Muscle of leg (tissue), 3 donors: ENCODE measurements at regions not wholly inside any gene's neighbourhood (a gene's known extent, or its start where the extent isn't known, plus 50 kb on each side); places are given as distances from the start of the nearest gene placed in this dataset.
"Not testable (repeated sequence)": the region's sequence is repeated elsewhere in the genome, so short reads cannot be mapped to it uniquely, and the experiment has no call there.

Experiments
- DNase-seq: peaks from one replicate; pipeline ENCODE4 v3.0.0; 2013
- H3K27ac ChIP-seq: one replicate; pipeline ENCODE4 v1.5.1; 2013; ENCODE audit warnings: mild to moderate bottlenecking, low read length, control low read depth
- H3K27me3 ChIP-seq: one replicate; pipeline ENCODE4 v1.6.1; 2013; ENCODE audit warnings: low read length; ENCODE audit not compliant: control insufficient read depth, insufficient read depth
- H3K36me3 ChIP-seq: one replicate; pipeline ENCODE4 v1.6.1; 2013; ENCODE audit warnings: low read length; ENCODE audit not compliant: control insufficient read depth, insufficient read depth
- H3K4me1 ChIP-seq: one replicate; pipeline ENCODE4 v1.6.1; 2013; ENCODE audit warnings: low read length; ENCODE audit not compliant: control insufficient read depth, insufficient read depth
- H3K4me3 ChIP-seq: one replicate; pipeline ENCODE4 v1.5.1; 2013; ENCODE audit warnings: low read length, control low read depth
- H3K9me3 ChIP-seq: replicated peaks from 2 replicates; pipeline ENCODE4 v1.6.1; 2013; ENCODE audit warnings: low read depth, low read length; ENCODE audit not compliant: control insufficient read depth
- WGBS: methylation state at CpG from one replicate; pipeline ENCODE4 v1.1.5; 2013; ENCODE audit warnings: missing lambda C conversion rate; ENCODE audit not compliant: insufficient coverage; 5-methylcytosine and 5-hydroxymethylcytosine counted together

DNA sequence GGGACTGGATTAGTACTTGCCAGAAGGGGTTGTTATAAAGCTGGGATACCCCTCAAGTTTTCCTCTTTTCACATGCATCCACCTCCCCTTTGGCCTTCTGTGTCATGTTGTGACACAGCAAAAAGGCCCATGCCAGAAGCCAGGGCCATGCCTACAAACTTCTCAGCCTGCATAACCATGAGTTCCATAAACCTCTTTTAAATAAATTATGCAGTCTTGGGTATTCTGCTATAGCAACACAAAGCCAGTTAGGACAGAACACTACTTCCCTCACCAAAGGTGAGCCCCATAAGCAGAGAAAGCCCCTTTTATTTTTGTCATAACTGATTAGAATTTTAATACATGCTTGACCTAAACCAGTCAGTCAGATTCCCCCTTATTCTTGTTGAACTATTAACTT is 801.3 kb downstream of the DNAH5 start:
- Histone ChIP-seq H3K36me3 (no peaks in the 10 kb centered on the region), H3K4me3 (no peak overlapping the region), H3K9me3 (peaks cover 2% of the 10 kb centered on the region), H3K27ac (no peak overlapping the region), H3K27me3 (no peaks in the 10 kb centered on the region), H3K4me1 (no peaks in the 10 kb centered on the region)
- DNase-seq, result no peak

GRCh38 chr5:13133951-13134350 is 810.5 kb downstream of the DNAH5 start:
- 38% methylated on average over 1 of the region's 2 CpGs for WGBS
- H3K4me1 ChIP-seq, result no peaks in the 10 kb centered on the region

GRCh38 chr5:13115476-13115875 is 829.0 kb downstream of the DNAH5 start:
- Histone ChIP-seq H3K4me3 (no peak overlapping the region), H3K4me1 (no peaks in the 10 kb centered on the region), H3K36me3 (no peaks in the 10 kb centered on the region), H3K27ac (no peak overlapping the region), H3K9me3 (no peaks in the 10 kb centered on the region), H3K27me3 (no peaks in the 10 kb centered on the region)
- no CpG with 5 or more reads among the region's 1 CpG for whole genome bisulfite sequencing
- DNase-seq, result no peak

More at GRCh38 chr5:13133951-13134350, 810.5 kb downstream of the DNAH5 start:
- Histone ChIP-seq H3K4me3 (no peak overlapping the region), H3K36me3 (no peaks in the 10 kb centered on the region), H3K27ac (no peak overlapping the region), H3K9me3 (peaks cover 2% of the 10 kb centered on the region), H3K27me3 (no peaks in the 10 kb centered on the region)
- DNase-seq, result no peak

- Histone ChIP-seq H3K9me3 (no peaks in the 10 kb centered on the region), H3K36me3 (no peaks in the 10 kb centered on the region), H3K4me1 (no peaks in the 10 kb centered on the region), H3K27me3 (no peaks in the 10 kb centered on the region), H3K27ac (no peak overlapping the region), H3K4me3 (no peak overlapping the region)
- 60% methylated on average over 1 of the region's 5 CpGs for WGBS
- DNase-seq, result no peak
Measured at GRCh38 chr5:13108265-13108664, 836.2 kb downstream of the DNAH5 start.

- no peak for DNase-seq
- no peaks in the 10 kb centered on the region for H3K36me3 ChIP-seq
- no CpG with 5 or more reads among the region's 1 CpG for WGBS
Measured at GRCh38 chr5:13107537-13107936, 837.0 kb downstream of the DNAH5 start.

DNA sequence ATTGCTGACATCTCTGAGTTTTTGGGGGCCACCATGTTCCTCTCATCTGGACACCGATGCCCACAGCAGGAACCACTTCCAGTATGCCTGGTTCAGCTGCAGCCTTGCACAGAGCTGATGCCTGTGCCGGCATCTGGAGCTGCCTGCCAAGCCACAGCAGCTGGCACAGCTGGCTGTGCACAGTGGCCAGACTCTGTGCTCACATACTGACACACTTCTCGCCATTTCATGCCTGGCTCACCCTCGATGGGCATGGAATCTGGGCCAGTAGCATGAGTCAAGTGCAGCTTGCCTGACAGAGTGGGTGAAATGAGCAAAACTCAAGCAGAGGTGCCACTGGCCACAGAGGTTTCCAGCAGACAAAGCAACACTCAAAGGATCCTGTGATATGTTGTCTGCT is 863.4 kb downstream of the DNAH5 start:
- Histone ChIP-seq H3K27ac (no peak overlapping the region), H3K4me3 (no peak overlapping the region), H3K27me3 (no peaks in the 10 kb centered on the region), H3K9me3 (peaks cover 9% of the 10 kb centered on the region), H3K4me1 (no peaks in the 10 kb centered on the region), H3K36me3 (no peaks in the 10 kb centered on the region)
- DNase-seq, result peak; percentile 22
- 62% methylated on average over 3 of the region's 4 CpGs for WGBS

More at GRCh38 chr5:13107537-13107936, 837.0 kb downstream of the DNAH5 start:
- Histone ChIP-seq H3K27me3 (no peaks in the 10 kb centered on the region), H3K9me3 (no peaks in the 10 kb centered on the region), H3K4me3 (no peak overlapping the region), H3K4me1 (no peaks in the 10 kb centered on the region), H3K27ac (no peak overlapping the region)

- H3K4me3 ChIP-seq, DNase-seq, H3K9me3 ChIP-seq, H3K27me3 ChIP-seq, H3K27ac ChIP-seq, H3K36me3 ChIP-seq, H3K4me1 ChIP-seq: not testable (repeated sequence)
- 67% methylated on average over 1 of the region's 4 CpGs for WGBS
Measured at GRCh38 chr5:13072936-13073335, 871.6 kb downstream of the DNAH5 start.

DNA sequence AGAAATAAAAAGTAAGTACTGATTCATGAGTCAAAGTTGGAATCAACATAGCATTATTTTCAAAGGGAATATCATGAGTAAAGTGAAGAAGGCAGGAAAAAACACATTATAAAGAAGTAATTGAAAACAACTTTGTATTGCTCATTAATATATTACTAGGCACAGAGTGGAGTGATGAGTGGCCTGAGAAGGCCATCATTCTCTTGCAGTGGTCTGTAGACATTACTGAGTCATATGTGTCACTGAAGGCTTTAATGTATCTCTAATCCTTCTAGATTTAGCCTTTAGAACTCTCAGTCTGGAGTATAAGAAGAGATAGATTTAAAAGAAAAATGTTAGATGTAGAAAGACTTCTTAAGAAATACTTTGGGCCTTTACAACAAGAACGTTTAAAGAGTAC is 881.4 kb downstream of the DNAH5 start:
- Histone ChIP-seq H3K4me3 (no peak overlapping the region), H3K27ac (no peak overlapping the region), H3K4me1 (no peaks in the 10 kb centered on the region), H3K9me3 (peaks cover 2% of the 10 kb centered on the region), H3K36me3 (no peaks in the 10 kb centered on the region), H3K27me3 (no peaks in the 10 kb centered on the region)
- WGBS, result no CpG with 5 or more reads among the region's 1 CpG
- DNase-seq, result no peak

DNA sequence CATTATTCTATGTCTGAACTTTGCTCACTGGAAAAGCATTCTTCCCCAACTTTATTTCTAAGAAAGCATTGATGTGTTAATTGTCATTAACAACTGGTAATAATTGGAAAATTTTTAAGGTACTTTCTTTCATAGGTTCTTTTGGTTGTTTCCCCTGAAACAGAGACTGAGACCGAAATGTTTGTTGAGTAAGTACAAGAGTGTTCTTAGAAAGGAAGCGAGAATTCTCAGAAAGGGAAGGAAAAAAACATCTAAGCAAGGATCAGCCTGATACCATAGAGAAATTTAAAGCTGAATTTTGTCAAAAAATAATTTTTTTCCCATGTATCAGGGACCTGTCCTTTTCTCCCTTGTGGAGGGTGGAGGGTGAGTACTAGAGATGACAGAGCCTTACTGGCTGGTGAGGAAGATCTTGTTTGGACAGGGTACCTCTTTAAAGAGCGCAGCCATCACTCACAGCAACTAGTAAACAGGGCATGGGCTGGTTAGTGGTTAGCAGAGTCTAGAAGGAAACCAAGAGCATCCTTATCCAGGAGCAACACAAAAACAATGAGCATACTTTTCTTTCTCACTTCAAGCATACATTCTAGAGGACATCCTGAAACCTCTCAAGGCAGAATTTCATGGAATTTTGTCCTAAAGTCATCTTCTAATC is 898.5 kb downstream of the DNAH5 start:
- H3K27ac ChIP-seq, result no peak overlapping the region
- H3K9me3 ChIP-seq, result peaks cover 3% of the 10 kb centered on the region
- H3K27me3 ChIP-seq, result no peaks in the 10 kb centered on the region
- H3K4me1 ChIP-seq, result no peaks in the 10 kb centered on the region
- WGBS, result no CpG with 5 or more reads among the region's 3 CpGs
- H3K36me3 ChIP-seq, result no peaks in the 10 kb centered on the region
- no peak for DNase-seq
- no peak overlapping the region for H3K4me3 ChIP-seq

DNA sequence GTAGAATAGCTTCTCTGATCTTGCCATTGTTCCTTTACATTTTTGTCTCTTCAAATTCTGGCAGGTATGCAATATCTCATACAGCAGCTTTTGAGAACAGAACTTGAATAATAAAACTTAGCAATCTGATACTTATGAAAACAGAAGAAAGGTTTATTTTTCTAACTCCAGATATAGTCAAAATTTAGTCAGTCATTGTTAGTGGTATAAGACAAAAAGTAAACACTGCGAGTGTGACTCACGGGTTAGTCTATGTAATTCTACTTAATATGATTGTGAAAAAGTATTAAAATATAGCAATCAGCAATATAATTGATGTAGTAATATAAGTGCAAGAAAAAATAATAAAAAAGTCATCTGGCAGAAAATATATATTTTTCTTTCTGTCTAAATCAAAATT is 910.4 kb downstream of the DNAH5 start:
- no peak for DNase-seq
- no peak overlapping the region for H3K4me3 ChIP-seq
- H3K4me1 ChIP-seq, result no peaks in the 10 kb centered on the region
- no CpG with 5 or more reads among the region's 2 CpGs for WGBS
- H3K9me3 ChIP-seq, result no peaks in the 10 kb centered on the region
- H3K27me3 ChIP-seq, result no peaks in the 10 kb centered on the region
- H3K27ac ChIP-seq, result no peak overlapping the region
- no peaks in the 10 kb centered on the region for H3K36me3 ChIP-seq

- no peak for DNase-seq
- Histone ChIP-seq H3K9me3 (no peaks in the 10 kb centered on the region), H3K36me3 (no peaks in the 10 kb centered on the region), H3K4me3 (no peak overlapping the region), H3K4me1 (no peaks in the 10 kb centered on the region), H3K27ac (no peak overlapping the region), H3K27me3 (no peaks in the 10 kb centered on the region)
- WGBS, result 20% methylated on average over 1 of the region's 1 CpG
Measured at GRCh38 chr5:13029211-13029610, 915.3 kb downstream of the DNAH5 start.
